ENCODE measurements at regions not wholly inside any gene's neighbourhood (a gene's known extent, or its start where the extent isn't known, plus 50 kb on each side); places are given as distances from the start of the nearest gene placed in this dataset.
A peak's percentile ranks its signal among the peaks of the same experiment; 100 is the strongest.

- H3K79me2 ChIP-seq (ENCODE audit: control insufficient read depth, insufficient read depth, low read length), result no peaks in the 10 kb centered on the region
- H3K9ac ChIP-seq (ENCODE audit: control insufficient read depth, extremely low read depth, insufficient read depth, low read length), result no peak overlapping the region
- TF ChIP-seq EZH2 (IDR thresholded peaks at IDR 0.05; ENCODE audit: low read length), result no peak
- no peak for TF ChIP-seq CTCF (optimal IDR thresholded peaks at IDR 0.05 in 1 of 3, IDR thresholded peaks at IDR 0.05 in 1 of 3, conservative IDR thresholded peaks at IDR 0.05 in 1 of 3; ENCODE audit: extremely low read depth in 1 of 3, insufficient read depth in 2 of 3, low read length in 3 of 3)
- H3K36me3 ChIP-seq (ENCODE audit: control insufficient read depth in 2 of 2, extremely low read depth in 1 of 2, insufficient read depth in 2 of 2, low read length in 2 of 2), result no peaks in the 10 kb centered on the region
- H3K27ac ChIP-seq (ENCODE audit: control insufficient read depth, insufficient read depth, low read length), result no peak overlapping the region
- H3K4me3 ChIP-seq (ENCODE audit: control insufficient read depth in 2 of 3, extremely low read depth in 1 of 3, insufficient read depth in 2 of 3, low read depth in 1 of 3, low read length in 3 of 3), result no peak overlapping the region
- no peaks in the 10 kb centered on the region for H3K9me3 ChIP-seq (ENCODE audit: control insufficient read depth, low read depth, low read length)
- H4K20me1 ChIP-seq (ENCODE audit: control insufficient read depth, extremely low read depth, insufficient read depth, low read length), result no peaks in the 10 kb centered on the region
- H3K9me1 ChIP-seq (ENCODE audit: control insufficient read depth, extremely low read depth, insufficient read depth, low read length), result no peaks in the 10 kb centered on the region
- peaks cover 30% of the 10 kb centered on the region for H3K4me1 ChIP-seq (ENCODE audit: control insufficient read depth, extremely low read depth, insufficient read depth, low read length)
- DNase-seq (ENCODE audit: low read depth, low spot score) (no peak), FAIRE-seq (peak; percentile 13)
- H2AFZ ChIP-seq (ENCODE audit: control insufficient read depth, low read length), result peak overlapping the region; percentile 17
- peak overlapping the region; percentile 34 for H3K4me2 ChIP-seq (ENCODE audit: control insufficient read depth, extremely low read depth, insufficient read depth, low read depth, low read length)
- no peaks in the 10 kb centered on the region for H3K27me3 ChIP-seq (ENCODE audit: control insufficient read depth, extremely low read depth, insufficient read depth, low read length)
- dilution Hi-C loops (cut with MboI; ENCODE audit: extremely low pct_ligation_motif_present, low sequenced_read_pairs), result no loop called here
These were observed 640.9 kb downstream of the SEMA5A start for GRCh38 chr5:8905021-8905420.

GRCh38 chr5:8906303-8906967 lies 639.4 kb downstream of the SEMA5A start:
- DNase-seq (ENCODE audit: low read depth, low spot score) (peak; percentile 60), FAIRE-seq (peak; percentile 81)
- peaks cover 30% of the 10 kb centered on the region for H3K4me1 ChIP-seq (ENCODE audit: control insufficient read depth, extremely low read depth, insufficient read depth, low read length)
- H3K4me3 ChIP-seq (ENCODE audit: control insufficient read depth in 2 of 3, extremely low read depth in 1 of 3, insufficient read depth in 2 of 3, low read depth in 1 of 3, low read length in 3 of 3), result peak overlapping the region in 1 of 3 experiments; percentile 39
- H3K4me2 ChIP-seq (ENCODE audit: control insufficient read depth, extremely low read depth, insufficient read depth, low read depth, low read length), result peak overlapping the region; percentile 67
- H3K36me3 ChIP-seq (ENCODE audit: control insufficient read depth in 2 of 2, extremely low read depth in 1 of 2, insufficient read depth in 2 of 2, low read length in 2 of 2), result no peaks in the 10 kb centered on the region
- TF ChIP-seq CTCF (optimal IDR thresholded peaks at IDR 0.05 in 1 of 3, IDR thresholded peaks at IDR 0.05 in 1 of 3, conservative IDR thresholded peaks at IDR 0.05 in 1 of 3; ENCODE audit: extremely low read depth in 1 of 3, insufficient read depth in 2 of 3, low read length in 3 of 3) (no peak), EZH2 (IDR thresholded peaks at IDR 0.05; ENCODE audit: low read length) (no peak)
- dilution Hi-C loops (cut with MboI; ENCODE audit: extremely low pct_ligation_motif_present, low sequenced_read_pairs), result no loop called here
- H3K9me1 ChIP-seq (ENCODE audit: control insufficient read depth, extremely low read depth, insufficient read depth, low read length), result no peaks in the 10 kb centered on the region
- H3K27ac ChIP-seq (ENCODE audit: control insufficient read depth, insufficient read depth, low read length), result peak overlapping the region; percentile 93
- H3K79me2 ChIP-seq (ENCODE audit: control insufficient read depth, insufficient read depth, low read length), result no peaks in the 10 kb centered on the region
- H3K9me3 ChIP-seq (ENCODE audit: control insufficient read depth, low read depth, low read length), result no peaks in the 10 kb centered on the region
- H4K20me1 ChIP-seq (ENCODE audit: control insufficient read depth, extremely low read depth, insufficient read depth, low read length), result no peaks in the 10 kb centered on the region
- H2AFZ ChIP-seq (ENCODE audit: control insufficient read depth, low read length), result peak overlapping the region; percentile 13
- peak overlapping the region; percentile 52 for H3K9ac ChIP-seq (ENCODE audit: control insufficient read depth, extremely low read depth, insufficient read depth, low read length)
- no peaks in the 10 kb centered on the region for H3K27me3 ChIP-seq (ENCODE audit: control insufficient read depth, extremely low read depth, insufficient read depth, low read length)

Data from keratinocyte (primary cell).